Activated CD4-positive, alpha-beta T cell treated with anti-CD3 and anti-CD28 coated beads for 36 hours (primary cell): ENCODE measurements at regions not wholly inside any gene's neighbourhood (a gene's known extent, or its start where the extent isn't known, plus 50 kb on each side); places are given as distances from the start of the nearest gene placed in this dataset.
"Not testable (repeated sequence)": the region's sequence is repeated elsewhere in the genome, so short reads cannot be mapped to it uniquely, and the experiment has no call there.

Experiments used
- ATAC-seq: fragments of 200-7000 bp; cut with Tn5 transposase; one replicate; pipeline ENCODE4 v1.10.0; 2021; ENCODE audit warnings: mild to moderate bottlenecking, moderate library complexity
- CTCF ChIA-PET: fragments of 350-600 bp; sonication (Branson Sonifier 250); formaldehyde crosslinking; loops from one replicate; lab custom pipeline; 2021; ENCODE audit warnings: antibody characterized with exemption; lab: Charles Lee
- POLR2A ChIA-PET: fragments of 350-600 bp; sonication (Branson Sonifier 250); formaldehyde crosslinking; loops from one replicate; lab custom pipeline; 2021; ENCODE audit warnings: antibody characterized with exemption, inconsistent platforms; lab: Charles Lee
- DNase-seq: peaks from one replicate; pipeline ENCODE4 v3.0.0-alpha.2; 2020
- H3K27ac Mint-ChIP-seq: one replicate; pipeline ENCODE4 v1.8.0; 2021; ENCODE audit warnings: mixed read lengths
- H3K27me3 Mint-ChIP-seq: one replicate; pipeline ENCODE4 v1.8.0; 2021; ENCODE audit warnings: mixed read lengths
- H3K36me3 Mint-ChIP-seq: one replicate; pipeline ENCODE4 v1.8.0; 2021; ENCODE audit warnings: low read depth, mixed read lengths
- H3K4me1 Mint-ChIP-seq: one replicate; pipeline ENCODE4 v1.8.0; 2021; ENCODE audit warnings: mixed read lengths
- H3K4me3 Mint-ChIP-seq: one replicate; pipeline ENCODE4 v1.8.0; 2021; ENCODE audit warnings: mild to moderate bottlenecking, moderate library complexity, mixed read lengths
- H3K9me3 Mint-ChIP-seq: one replicate; pipeline ENCODE4 v1.8.0; 2021; ENCODE audit warnings: low read depth, mixed read lengths
- intact Hi-C, 2 experiments: fragments of 100-400 bp; cut with DNase I in 1 of 2; cut with micrococcal nuclease in 1 of 2; formaldehyde crosslinking; loops; one replicate each; pipeline versions ENCODE4 v1.14.2 to v1.15.1; 2022 to 2024; cut with DNase I, micrococcal nuclease

GRCh38 chr2:238511614-238511950, 84.9 kb downstream of the ASB1 start:
- Mint-ChIP-seq H3K27me3 (no peaks in the 10 kb centered on the region), H3K4me1 (no peaks in the 10 kb centered on the region), H3K27ac (no peak overlapping the region), H3K4me3 (no peak overlapping the region), H3K9me3 (peaks cover 2% of the 10 kb centered on the region), H3K36me3 (no peaks in the 10 kb centered on the region)
- POLR2A ChIA-PET = no interaction called here
- intact Hi-C loops = no loop called here
- no peak for DNase-seq
- no peak for ATAC-seq
- CTCF ChIA-PET = no interaction called here

DNA sequence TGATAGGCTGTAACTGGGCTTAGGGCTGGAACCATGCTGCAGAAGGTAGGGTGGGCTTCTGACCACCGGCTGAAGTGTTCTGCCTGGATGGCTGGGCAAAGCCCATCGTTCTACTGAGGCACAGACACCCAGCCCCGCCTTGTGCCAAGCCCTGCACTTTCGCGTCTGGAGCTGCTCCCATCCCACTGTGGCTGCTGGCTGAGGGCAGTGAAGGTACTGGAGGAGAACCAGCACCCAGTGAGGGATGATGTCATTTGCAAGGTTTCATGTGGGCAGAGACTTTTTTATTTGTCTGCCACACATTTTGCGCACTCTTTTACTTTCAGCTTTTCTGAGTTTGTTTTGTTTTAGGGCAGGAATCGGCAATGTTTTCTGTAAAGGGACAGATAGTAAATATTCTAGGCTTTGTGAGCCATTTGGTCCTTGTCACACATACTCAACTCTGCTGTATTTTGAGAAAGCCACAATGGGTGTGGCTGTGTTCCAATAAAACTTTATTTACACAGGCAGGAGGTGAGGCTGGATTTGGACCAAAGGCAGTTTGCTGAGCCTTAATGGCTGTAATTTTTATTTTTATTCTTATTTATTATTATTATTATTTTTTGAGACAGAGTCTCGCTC, 85.6 kb downstream of the ASB1 start:
- POLR2A ChIA-PET = no interaction called here
- Mint-ChIP-seq H3K4me1 (no peaks in the 10 kb centered on the region), H3K9me3 (peaks cover 9% of the 10 kb centered on the region), H3K27ac (no peak overlapping the region), H3K36me3 (no peaks in the 10 kb centered on the region), H3K27me3 (no peaks in the 10 kb centered on the region), H3K4me3 (no peak overlapping the region)
- ATAC-seq (no peak), DNase-seq (no peak)
- CTCF ChIA-PET = interaction anchor here (0.8 to 1.2 kb wide), 2 partner anchors 39 to 289 kb away, joined by 3 to 4 read pairs; no protein-coding TSS in a partner anchor
- intact Hi-C loops = no loop called here

DNA sequence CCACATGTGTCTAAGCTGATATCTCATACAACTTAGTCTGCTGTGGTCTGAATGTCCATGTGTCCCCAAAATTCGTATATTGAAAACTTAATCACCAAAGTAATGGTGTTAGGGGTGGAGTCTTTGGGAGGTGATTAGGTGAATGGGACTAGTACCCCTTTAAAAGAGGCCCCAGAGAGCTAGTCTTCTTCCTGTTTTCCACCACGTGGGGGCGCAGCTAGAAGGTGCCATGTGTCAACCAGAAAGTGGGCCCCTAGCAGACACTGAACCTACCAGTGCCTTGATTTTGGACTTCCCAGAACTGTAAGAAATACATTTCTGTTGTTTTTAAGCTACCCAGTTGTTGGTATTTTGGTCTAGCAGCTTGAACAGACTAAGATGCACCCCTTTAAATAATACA, 86.6 kb downstream of the ASB1 start:
- Mint-ChIP-seq H3K9me3 (peaks cover 13% of the 10 kb centered on the region), H3K4me3 (no peak overlapping the region), H3K27ac (no peak overlapping the region), H3K4me1 (no peaks in the 10 kb centered on the region), H3K36me3 (peaks cover 1% of the 10 kb centered on the region), H3K27me3 (no peaks in the 10 kb centered on the region)
- ATAC-seq (peak; percentile 42), DNase-seq (peak; percentile 72)
- CTCF ChIA-PET = interaction anchor here (0.6 to 1.4 kb wide), 10 partner anchors 19 to 288 kb away, joined by 3 to 7 read pairs (median 3); no protein-coding TSS in a partner anchor
- POLR2A ChIA-PET = interaction anchor here (0.6 kb wide), 1 partner anchor 127 kb away, joined by 3 read pairs; no protein-coding TSS in a partner anchor
- intact Hi-C loops = loop anchor here (1.0 kb wide), 1 partner anchor 272 kb away; no protein-coding TSS in a partner anchor

- DNase-seq, H3K27ac Mint-ChIP-seq, ATAC-seq, H3K36me3 Mint-ChIP-seq, H3K4me3 Mint-ChIP-seq, intact Hi-C loops, H3K4me1 Mint-ChIP-seq, POLR2A ChIA-PET, H3K27me3 Mint-ChIP-seq: not testable (repeated sequence)
- CTCF ChIA-PET = interaction anchor here (0.7 to 1.4 kb wide), 7 partner anchors 8 to 271 kb away, joined by 3 to 7 read pairs (median 3); no protein-coding TSS in a partner anchor
- peaks cover 13% of the 10 kb centered on the region for H3K9me3 Mint-ChIP-seq
Measured at GRCh38 chr2:238514024-238514423, 87.3 kb downstream of the ASB1 start.

DNA sequence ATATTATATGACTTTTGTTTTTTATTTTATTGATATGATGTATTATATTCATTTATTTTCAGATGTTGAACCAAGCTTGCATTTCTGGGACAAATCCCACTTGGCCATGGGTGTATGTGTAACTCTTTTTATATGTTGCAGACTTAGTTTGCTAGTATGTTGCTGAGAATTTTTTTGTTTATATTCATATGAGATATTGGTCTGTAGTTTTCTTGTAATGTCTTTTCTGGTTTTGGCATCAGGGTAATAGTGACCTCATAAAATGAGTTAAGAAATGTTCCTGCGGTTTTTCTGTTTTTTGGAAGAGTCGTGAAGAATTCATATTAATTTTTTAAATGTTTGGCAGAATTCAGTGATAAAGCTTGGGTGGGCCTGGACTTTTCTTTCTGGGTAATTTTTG, 88.7 kb downstream of the ASB1 start:
- peaks cover 13% of the 10 kb centered on the region for H3K9me3 Mint-ChIP-seq
- intact Hi-C loops = no loop called here
- no peak for ATAC-seq

DNA sequence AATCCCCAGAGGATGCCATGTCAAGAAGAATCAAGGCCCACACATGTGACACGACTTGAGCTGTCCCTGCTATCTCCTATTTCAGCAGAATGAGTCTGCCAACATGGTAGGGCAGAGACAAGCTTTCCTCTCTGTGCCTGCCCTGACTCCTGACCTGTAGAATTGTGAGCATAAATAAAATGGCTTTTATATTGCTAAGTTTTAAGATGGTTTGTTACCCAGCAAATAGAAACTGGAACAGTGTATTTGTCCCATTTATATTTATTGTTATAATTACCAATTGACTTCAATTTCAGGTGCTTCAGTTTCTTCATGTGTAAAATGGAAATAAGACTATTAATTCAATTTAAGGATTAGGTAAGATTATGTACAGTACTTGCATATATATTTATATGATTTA, 90.5 kb downstream of the ASB1 start:
- intact Hi-C loops = no loop called here
- Mint-ChIP-seq H3K4me3 (no peak overlapping the region), H3K27ac (no peak overlapping the region), H3K9me3 (peaks cover 13% of the 10 kb centered on the region), H3K27me3 (no peaks in the 10 kb centered on the region), H3K4me1 (no peaks in the 10 kb centered on the region), H3K36me3 (peaks cover 1% of the 10 kb centered on the region)
- ChIA-PET POLR2A (no interaction called here), CTCF (interaction anchor here (0.6 kb wide), 1 partner anchor 72 kb away, joined by 3 read pairs; no protein-coding TSS in a partner anchor)
- ATAC-seq = no peak
- no peak for DNase-seq

More for the DNA sequence above, 88.7 kb downstream of the ASB1 start:
- no peak for DNase-seq
- Mint-ChIP-seq H3K4me1 (no peaks in the 10 kb centered on the region), H3K27ac (no peak overlapping the region), H3K36me3 (peaks cover 1% of the 10 kb centered on the region), H3K27me3 (no peaks in the 10 kb centered on the region), H3K4me3 (no peak overlapping the region)
- POLR2A ChIA-PET = no interaction called here
- CTCF ChIA-PET = interaction anchor here (1.2 kb wide), 1 partner anchor 269 kb away, joined by 3 read pairs; no protein-coding TSS in a partner anchor

- POLR2A ChIA-PET = no interaction called here
- H3K4me1 Mint-ChIP-seq = no peaks in the 10 kb centered on the region
- H3K36me3 Mint-ChIP-seq = peaks cover 1% of the 10 kb centered on the region
- no peak overlapping the region for H3K27ac Mint-ChIP-seq
- CTCF ChIA-PET = no interaction called here
- H3K27me3 Mint-ChIP-seq = peaks cover 2% of the 10 kb centered on the region
- H3K4me3 Mint-ChIP-seq = no peak overlapping the region
- H3K9me3 Mint-ChIP-seq = peaks cover 13% of the 10 kb centered on the region
- DNase-seq = no peak
- no peak for ATAC-seq
- intact Hi-C loops = no loop called here
Measured at GRCh38 chr2:238518172-238518820, 91.6 kb downstream of the ASB1 start.

- H3K4me3 Mint-ChIP-seq = no peak overlapping the region
- DNase-seq = no peak
- no peak overlapping the region for H3K27ac Mint-ChIP-seq
- H3K36me3 Mint-ChIP-seq = peaks cover 1% of the 10 kb centered on the region
- intact Hi-C loops = no loop called here
- ChIA-PET POLR2A (no interaction called here), CTCF (no interaction called here)
- peaks cover 2% of the 10 kb centered on the region for H3K27me3 Mint-ChIP-seq
- no peak for ATAC-seq
- no peaks in the 10 kb centered on the region for H3K4me1 Mint-ChIP-seq
- H3K9me3 Mint-ChIP-seq = peaks cover 13% of the 10 kb centered on the region
Measured at GRCh38 chr2:238518821-238519186, 92.1 kb downstream of the ASB1 start.

DNA sequence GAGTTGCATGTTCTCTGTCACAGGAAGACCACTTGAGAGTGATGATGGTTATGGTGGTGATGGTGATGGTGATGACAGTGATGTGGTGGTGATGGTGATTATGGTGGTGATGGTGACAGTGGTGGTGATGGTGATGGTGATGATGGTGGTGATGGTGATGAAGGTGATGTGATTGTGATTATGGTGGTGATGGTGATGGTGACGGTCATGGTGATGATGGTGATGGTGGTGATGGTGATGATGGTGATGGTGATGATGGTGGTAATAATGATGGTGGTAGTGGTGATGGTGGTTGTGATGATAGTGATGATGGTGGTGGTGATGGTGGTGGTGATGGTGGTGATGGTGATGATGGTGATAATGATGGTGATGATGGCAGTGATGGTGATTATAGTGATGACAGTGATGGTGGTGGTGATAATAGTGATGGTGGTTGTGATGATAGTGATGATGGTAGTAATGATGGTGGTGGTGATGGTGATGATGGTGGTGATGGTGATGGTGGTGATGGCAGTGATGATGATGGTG, 93.7 kb downstream of the ASB1 start:
- no peak for ATAC-seq
- Mint-ChIP-seq H3K4me1 (no peaks in the 10 kb centered on the region), H3K36me3 (peaks cover 1% of the 10 kb centered on the region), H3K9me3 (peaks cover 13% of the 10 kb centered on the region), H3K27me3 (peaks cover 3% of the 10 kb centered on the region), H3K4me3 (no peak overlapping the region), H3K27ac (no peak overlapping the region)
- ChIA-PET POLR2A (no interaction called here), CTCF (no interaction called here)
- intact Hi-C loops = no loop called here
- DNase-seq = no peak

- POLR2A ChIA-PET = no interaction called here
- no peak overlapping the region for H3K4me3 Mint-ChIP-seq
- peaks cover 5% of the 10 kb centered on the region for H3K27me3 Mint-ChIP-seq
- CTCF ChIA-PET = no interaction called here
- H3K9me3 Mint-ChIP-seq = peaks cover 13% of the 10 kb centered on the region
- no peak overlapping the region for H3K27ac Mint-ChIP-seq
- peaks cover 1% of the 10 kb centered on the region for H3K36me3 Mint-ChIP-seq
- ATAC-seq = no peak
- no peak for DNase-seq
- intact Hi-C loops = no loop called here
- H3K4me1 Mint-ChIP-seq = no peaks in the 10 kb centered on the region
Measured at GRCh38 chr2:238521002-238521401, 94.3 kb downstream of the ASB1 start.

GRCh38 chr2:238521870-238522269, 95.1 kb downstream of the ASB1 start:
- H3K27me3 Mint-ChIP-seq = peaks cover 9% of the 10 kb centered on the region

More at GRCh38 chr2:238521870-238522269, 95.1 kb downstream of the ASB1 start:
- no peak for ATAC-seq
- Mint-ChIP-seq H3K4me3 (no peak overlapping the region), H3K4me1 (no peaks in the 10 kb centered on the region), H3K27ac (no peak overlapping the region), H3K9me3 (peaks cover 8% of the 10 kb centered on the region), H3K36me3 (peaks cover 1% of the 10 kb centered on the region)
- intact Hi-C loops = no loop called here
- ChIA-PET POLR2A (no interaction called here), CTCF (no interaction called here)
- no peak for DNase-seq
